GM10266 (cell line): ENCODE measurements at regions not wholly inside any gene's neighbourhood (a gene's known extent, or its start where the extent isn't known, plus 50 kb on each side); places are given as distances from the start of the nearest gene placed in this dataset.

Experiments used
- DNase-seq: peaks from one replicate; pipeline ENCODE4 v3.0.0; 2012; ENCODE audit errors: extremely low spot score
- CTCF ChIP-seq: IDR thresholded peaks from 2 replicates; pipeline ENCODE4 v1.5.1; 2012; ENCODE audit warnings: mild to moderate bottlenecking, low read depth; ENCODE audit not compliant: control insufficient read depth, insufficient read depth; ENCODE audit errors: missing control alignments

- no peak for DNase-seq
- no peak for TF ChIP-seq CTCF
These were observed 253.4 kb downstream of the C12orf50 start for GRCh38 chr12:87775784-87776183.

GRCh38 chr12:87775051-87775450, 254.2 kb downstream of the C12orf50 start:
- no peak for TF ChIP-seq CTCF
- no peak for DNase-seq

GRCh38 chr12:87772401-87772800, 256.8 kb downstream of the C12orf50 start:
- TF ChIP-seq CTCF: no peak
- DNase-seq: no peak

- DNase-seq: no peak
- TF ChIP-seq CTCF: no peak
These were observed 260.5 kb downstream of the C12orf50 start for GRCh38 chr12:87768501-87769287.

GRCh38 chr12:87766044-87766443, 263.2 kb downstream of the C12orf50 start:
- no peak for DNase-seq
- TF ChIP-seq CTCF: no peak

- TF ChIP-seq CTCF: no peak
These were observed 268.3 kb downstream of the C12orf50 start for GRCh38 chr12:87760943-87761342.

GRCh38 chr12:87758271-87758670, 270.9 kb downstream of the C12orf50 start:
- TF ChIP-seq CTCF: no peak
- no peak for DNase-seq

More at GRCh38 chr12:87760943-87761342, 268.3 kb downstream of the C12orf50 start:
- DNase-seq: no peak
